A549 (cell line): ENCODE measurements at regions not wholly inside any gene's neighbourhood (a gene's known extent, or its start where the extent isn't known, plus 50 kb on each side); places are given as distances from the start of the nearest gene placed in this dataset.

ENCODE experiments used
- CTCF ChIP-seq: fragments of >200 bp; sonication (Bioruptor Twin); formaldehyde crosslinking; IDR thresholded peaks from 3 replicates; pipeline ENCODE4 v1.5.1; 2016
- HDAC2 ChIP-seq: fragments of 200-600 bp; sonication (generic); IDR thresholded peaks from 2 replicates; pipeline ENCODE4 v1.6.1; 2016
- HOXA7 ChIP-seq: fragments of 250-450 bp; sonication (Bioruptor Pico); IDR thresholded peaks from 2 replicates; pipeline ENCODE4 v1.5.0; 2020; ENCODE audit warnings: mild to moderate bottlenecking, moderate library complexity
- JUN ChIP-seq, 2 experiments: fragments of >200 bp; sonication (Bioruptor Twin); formaldehyde crosslinking; IDR thresholded peaks; 2 replicates in 1 of 2; 3 replicates in 1 of 2; pipeline ENCODE4 v1.6.1; 2016 to 2017
- KDM1A ChIP-seq: fragments of 200-600 bp; sonication (generic); IDR thresholded peaks from 2 replicates; pipeline ENCODE4 v1.6.1; 2016; ENCODE audit warnings: low read depth, mild to moderate bottlenecking
- KDM5A ChIP-seq: fragments of 200-600 bp; sonication (generic); IDR thresholded peaks from 2 replicates; pipeline ENCODE4 v1.6.1; 2016; ENCODE audit warnings: antibody characterized with exemption, mild to moderate bottlenecking
- NPAS2 ChIP-seq: fragments of 250-450 bp; sonication (Bioruptor Pico); IDR thresholded peaks from 2 replicates; pipeline ENCODE4 v1.8.0; 2022; ENCODE audit warnings: mild to moderate bottlenecking, moderate library complexity, borderline replicate concordance
- POLR2A ChIP-seq: IDR thresholded peaks from 2 replicates; pipeline ENCODE4 v1.6.1; 2012; ENCODE audit warnings: mild to moderate bottlenecking, low read length
- REST ChIP-seq: fragments of 200-600 bp; sonication (generic); IDR thresholded peaks from 2 replicates; pipeline ENCODE4 v1.6.1; 2016; ENCODE audit warnings: antibody characterized with exemption, mild to moderate bottlenecking, moderate library complexity
- TP53 ChIP-seq: fragments of 250-450 bp; sonication (Bioruptor Pico); IDR thresholded peaks from 2 replicates; pipeline ENCODE4 v1.5.0; 2021; ENCODE audit warnings: mild to moderate bottlenecking, moderate library complexity
- TF ChIP-seq, protein P1 (sequence below): fragments of 150-350 bp; IDR thresholded peaks from 2 replicates; pipeline ENCODE4 v1.6.1; 2014; ENCODE audit warnings: low read depth, mild to moderate bottlenecking, low read length

DNA sequence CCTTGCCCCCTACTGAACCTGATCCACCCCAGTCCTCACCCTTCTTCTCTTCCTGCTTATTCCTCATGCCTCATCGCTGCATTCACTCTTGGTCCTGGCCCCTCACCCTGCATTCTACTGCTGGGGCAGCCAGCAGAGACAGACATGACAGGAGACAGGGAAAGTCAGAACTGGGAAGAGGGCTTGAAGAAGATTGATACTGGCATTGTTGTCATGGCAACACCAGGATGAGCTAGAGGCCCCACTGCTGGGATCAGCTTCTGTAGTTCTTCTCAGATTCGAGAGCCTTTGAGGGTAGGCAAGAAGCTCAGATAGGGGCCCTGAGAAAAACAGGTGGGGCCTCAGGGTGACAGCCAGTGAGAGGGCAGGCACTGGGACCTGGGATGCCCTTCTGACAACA is 264.3 kb downstream of the MIAT start:
- TF ChIP-seq CTCF (no peak), KDM1A (no peak), TP53 (no peak), NPAS2 (CRISPR knock-in tag) (no peak), POLR2A (no peak), HOXA7 (no peak), HDAC2 (no peak), REST (no peak), KDM5A (no peak), JUN (IDR thresholded peaks at IDR 0.05) (no peak)
- TF ChIP-seq, protein P1, sequence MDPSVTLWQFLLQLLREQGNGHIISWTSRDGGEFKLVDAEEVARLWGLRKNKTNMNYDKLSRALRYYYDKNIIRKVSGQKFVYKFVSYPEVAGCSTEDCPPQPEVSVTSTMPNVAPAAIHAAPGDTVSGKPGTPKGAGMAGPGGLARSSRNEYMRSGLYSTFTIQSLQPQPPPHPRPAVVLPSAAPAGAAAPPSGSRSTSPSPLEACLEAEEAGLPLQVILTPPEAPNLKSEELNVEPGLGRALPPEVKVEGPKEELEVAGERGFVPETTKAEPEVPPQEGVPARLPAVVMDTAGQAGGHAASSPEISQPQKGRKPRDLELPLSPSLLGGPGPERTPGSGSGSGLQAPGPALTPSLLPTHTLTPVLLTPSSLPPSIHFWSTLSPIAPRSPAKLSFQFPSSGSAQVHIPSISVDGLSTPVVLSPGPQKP: no peak
